GM23248 (cell line): ENCODE measurements at regions not wholly inside any gene's neighbourhood (a gene's known extent, or its start where the extent isn't known, plus 50 kb on each side); places are given as distances from the start of the nearest gene placed in this dataset.
"Not testable (repeated sequence)": the region's sequence is repeated elsewhere in the genome, so short reads cannot be mapped to it uniquely, and the experiment has no call there.

ENCODE experiments used
- DNase-seq: peaks from one replicate; pipeline ENCODE4 v3.0.0-alpha.2; 2015
- H2AFZ ChIP-seq: fragments of 200-600 bp; sonication (generic); 2 replicates; pipeline ENCODE4 v1.6.1; 2016; ENCODE audit warnings: antibody characterized with exemption
- H3F3A ChIP-seq: fragments of 200-600 bp; sonication (generic); 2 replicates; pipeline ENCODE4 v1.6.1; 2016; ENCODE audit warnings: mild to moderate bottlenecking, antibody characterized with exemption, mixed run types; ENCODE audit not compliant: insufficient read depth
- H3K27ac ChIP-seq: fragments of 200-600 bp; sonication (generic); 2 replicates; pipeline ENCODE4 v1.5.1; 2016; ENCODE audit warnings: mild to moderate bottlenecking
- H3K27me3 ChIP-seq: fragments of 200-600 bp; sonication (generic); replicated peaks from 2 replicates; pipeline ENCODE4 v1.6.1; 2016; ENCODE audit warnings: mild to moderate bottlenecking; ENCODE audit not compliant: insufficient read depth
- H3K36me3 ChIP-seq: fragments of 200-600 bp; sonication (generic); 2 replicates; pipeline ENCODE4 v1.6.1; 2016; ENCODE audit warnings: low read depth, mild to moderate bottlenecking
- H3K4me1 ChIP-seq: fragments of 200-600 bp; sonication (generic); 2 replicates; pipeline ENCODE4 v1.6.1; 2016; ENCODE audit warnings: mild to moderate bottlenecking; ENCODE audit not compliant: insufficient read depth
- H3K4me2 ChIP-seq: fragments of 200-600 bp; sonication (generic); one replicate; pipeline ENCODE4 v1.6.1; 2016; ENCODE audit warnings: mild to moderate bottlenecking; ENCODE audit not compliant: unreplicated experiment
- H3K4me3 ChIP-seq: fragments of 200-600 bp; sonication (generic); 2 replicates; pipeline ENCODE4 v1.5.1; 2016; ENCODE audit warnings: mild to moderate bottlenecking
- H3K79me2 ChIP-seq: fragments of 200-600 bp; sonication (generic); 2 replicates; pipeline ENCODE4 v1.6.1; 2016; ENCODE audit warnings: mild to moderate bottlenecking; ENCODE audit not compliant: insufficient read depth
- H3K9ac ChIP-seq: fragments of 200-600 bp; sonication (generic); 2 replicates; pipeline ENCODE4 v1.6.1; 2016; ENCODE audit warnings: mild to moderate bottlenecking
- H3K9me2 ChIP-seq: fragments of 200-600 bp; sonication (generic); 2 replicates; pipeline ENCODE4 v1.6.1; 2016; ENCODE audit warnings: mixed run types, mild to moderate bottlenecking, moderate library complexity; ENCODE audit not compliant: insufficient read depth
- H3K9me3 ChIP-seq: fragments of 200-600 bp; sonication (generic); one replicate; pipeline ENCODE4 v1.6.1; 2017; ENCODE audit warnings: low read depth
- H4K20me1 ChIP-seq: fragments of 200-600 bp; sonication (generic); 2 replicates; pipeline ENCODE4 v1.6.0; 2016; ENCODE audit not compliant: insufficient read depth
- EZH2 ChIP-seq: fragments of 200-600 bp; sonication (generic); IDR thresholded peaks from 2 replicates; pipeline ENCODE4 v1.6.1; 2018; ENCODE audit warnings: antibody characterized with exemption, mild to moderate bottlenecking; ENCODE audit not compliant: insufficient read depth, poor library complexity, severe bottlenecking
- EZH2phosphoT487 ChIP-seq: fragments of 200-600 bp; sonication (generic); IDR thresholded peaks from 2 replicates; pipeline ENCODE4 v1.6.1; 2018; ENCODE audit warnings: antibody characterized with exemption, moderate library complexity, mild to moderate bottlenecking, low read depth; ENCODE audit not compliant: insufficient read depth
- WGBS, 2 experiments: methylation state at CpG; one replicate each; pipeline ENCODE4 v1.1.6; 2015 to 2017; ENCODE audit warnings: low lambda C conversion rate in 2 of 2, low coverage in 1 of 2; ENCODE audit errors: missing lambda C conversion rate in 2 of 2; 5-methylcytosine and 5-hydroxymethylcytosine counted together
- in situ Hi-C: fragments of 300-500 bp; cut with MboI; formaldehyde crosslinking; loops from 2 replicates; pipeline ENCODE4 v1.15.0; 2020

- no peaks in the 10 kb centered on the region for H3K36me3 ChIP-seq
- no peaks in the 10 kb centered on the region; the same call in 1 of the 2 replicates for H3K9me2 ChIP-seq
- no peaks in the 10 kb centered on the region for H3K27me3 ChIP-seq
- H3K9ac ChIP-seq, result no peak overlapping the region
- no peak overlapping the region for H3K4me3 ChIP-seq
- WGBS, 2 experiments, result 81 to 89% methylated on average over 7 of the region's 7 CpGs
- H3K4me1 ChIP-seq, result 0 out of 2 replicates have a peak, but pooled peaks cover 10% of the 10 kb centered on the region
- DNase-seq, result no peak
- no peaks in the 10 kb centered on the region for H3K9me3 ChIP-seq
- H3F3A ChIP-seq, result no peaks in the 10 kb centered on the region
- no peaks in the 10 kb centered on the region for H3K79me2 ChIP-seq
- no peak overlapping the region for H3K27ac ChIP-seq
- H2AFZ ChIP-seq, result no peak overlapping the region
- no peak for TF ChIP-seq EZH2
- no peaks in the 10 kb centered on the region for H4K20me1 ChIP-seq
- in situ Hi-C loops, result no loop called here
- H3K4me2 ChIP-seq, result no peak overlapping the region
These were observed 152.1 kb downstream of the LY86 start for GRCh38 chr6:6740595-6740994.

- H3K4me1 ChIP-seq, result 0 out of 2 replicates have a peak, but pooled peaks cover 10% of the 10 kb centered on the region
- no peaks in the 10 kb centered on the region for H3K36me3 ChIP-seq
- in situ Hi-C loops, result no loop called here
- no peaks in the 10 kb centered on the region for H3K79me2 ChIP-seq
- H3K9me3 ChIP-seq, result no peaks in the 10 kb centered on the region
- no peak overlapping the region for H3K9ac ChIP-seq
- no peak overlapping the region for H3K4me3 ChIP-seq
- 89 to 90% methylated on average over 4 of the region's 4 CpGs for WGBS, 2 experiments
- no peak for TF ChIP-seq EZH2phosphoT487
- no peak for TF ChIP-seq EZH2
- H3K27ac ChIP-seq, result no peak overlapping the region
- H3F3A ChIP-seq, result no peaks in the 10 kb centered on the region
- no peaks in the 10 kb centered on the region; the same call in 1 of the 2 replicates for H3K9me2 ChIP-seq
- no peak overlapping the region for H2AFZ ChIP-seq
- H3K4me2 ChIP-seq, result no peak overlapping the region
- DNase-seq, result no peak
- H4K20me1 ChIP-seq, result no peaks in the 10 kb centered on the region
- H3K27me3 ChIP-seq, result no peaks in the 10 kb centered on the region
These were observed 152.7 kb downstream of the LY86 start for GRCh38 chr6:6741264-6741663.

- Histone ChIP-seq H3K27me3 (no peaks in the 10 kb centered on the region), H2AFZ (no peak overlapping the region), H3K9me3 (no peaks in the 10 kb centered on the region), H3F3A (no peaks in the 10 kb centered on the region), H3K4me3 (no peak overlapping the region), H3K9me2 (no peaks in the 10 kb centered on the region; the same call in 1 of the 2 replicates), H3K79me2 (no peaks in the 10 kb centered on the region), H3K27ac (no peak overlapping the region), H3K9ac (no peak overlapping the region), H3K36me3 (no peaks in the 10 kb centered on the region), H3K4me1 (0 out of 2 replicates have a peak, but pooled peaks cover 2% of the 10 kb centered on the region), H4K20me1 (no peaks in the 10 kb centered on the region), H3K4me2 (no peak overlapping the region)
- TF ChIP-seq EZH2phosphoT487 (no peak), EZH2 (no peak)
- no peak for DNase-seq
- 68 to 77% methylated on average over 2 of the region's 2 CpGs for WGBS, 2 experiments
- in situ Hi-C loops, result no loop called here
These were observed 154.0 kb downstream of the LY86 start for GRCh38 chr6:6742535-6742934.

GRCh38 chr6:6744551-6744950 is 156.0 kb downstream of the LY86 start:
- no peaks in the 10 kb centered on the region for H4K20me1 ChIP-seq
- in situ Hi-C loops, result no loop called here
- peaks cover under 1% of the 10 kb centered on the region; the same call in 1 of the 2 replicates for H3F3A ChIP-seq
- H3K79me2 ChIP-seq, result no peaks in the 10 kb centered on the region
- no peak for DNase-seq
- H3K4me2 ChIP-seq, result no peak overlapping the region
- no peak overlapping the region for H3K9ac ChIP-seq
- no peaks in the 10 kb centered on the region; the same call in 1 of the 2 replicates for H3K9me2 ChIP-seq
- H3K9me3 ChIP-seq, result no peaks in the 10 kb centered on the region
- H3K27ac ChIP-seq, result no peak overlapping the region
- 67 to 78% methylated on average over 4 of the region's 4 CpGs for WGBS, 2 experiments
- no peaks in the 10 kb centered on the region for H3K27me3 ChIP-seq
- H3K4me3 ChIP-seq, result no peak overlapping the region
- H3K36me3 ChIP-seq, result no peaks in the 10 kb centered on the region
- no peak overlapping the region for H2AFZ ChIP-seq
- TF ChIP-seq EZH2phosphoT487, result no peak
- no peak for TF ChIP-seq EZH2
- peaks cover under 1% of the 10 kb centered on the region; the same call in 1 of the 2 replicates for H3K4me1 ChIP-seq

GRCh38 chr6:6745637-6746332 is 157.3 kb downstream of the LY86 start:
- peaks cover 11% of the 10 kb centered on the region for H3K4me1 ChIP-seq
- DNase-seq, H4K20me1 ChIP-seq, H3K9ac ChIP-seq, H3K9me2 ChIP-seq, H3K79me2 ChIP-seq, H3K27ac ChIP-seq, in situ Hi-C loops, H3K27me3 ChIP-seq, H2AFZ ChIP-seq, H3F3A ChIP-seq, H3K9me3 ChIP-seq, H3K4me2 ChIP-seq, H3K4me3 ChIP-seq, H3K36me3 ChIP-seq: not testable (repeated sequence)
- WGBS, 2 experiments, result 94% methylated on average over 27 to 54 of the region's 54 CpGs
